ENCODE measurements at regions not wholly inside any gene's neighbourhood (a gene's known extent, or its start where the extent isn't known, plus 50 kb on each side); places are given as distances from the start of the nearest gene placed in this dataset.
"Not testable (repeated sequence)": the region's sequence is repeated elsewhere in the genome, so short reads cannot be mapped to it uniquely, and the experiment has no call there.

DNA sequence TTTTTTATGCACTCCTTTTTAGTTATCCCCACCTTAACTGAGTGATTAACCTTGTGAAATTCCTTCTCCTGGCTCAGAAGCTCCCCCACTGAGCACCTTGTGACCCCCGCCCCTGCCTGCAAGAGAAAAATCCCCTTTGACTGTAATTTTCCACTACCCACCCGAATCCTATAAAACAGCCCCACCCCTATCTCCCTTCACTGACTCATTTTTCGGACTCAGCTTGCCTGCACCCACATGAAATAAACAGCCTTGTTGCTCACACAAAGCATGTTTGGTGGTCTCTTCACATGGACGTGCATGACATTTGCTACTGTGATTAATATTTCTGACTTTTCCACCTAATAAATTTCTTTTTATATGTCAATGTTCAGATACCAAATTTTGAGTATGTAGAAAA lies 1322.8 kb downstream of the XPNPEP1 start:
- not testable (repeated sequence) for H3K36me3 ChIP-seq (ENCODE audit: insufficient read depth); DNase-seq (ENCODE audit: extremely low spot score); H3K27ac ChIP-seq (ENCODE audit: low read depth); H3K4me3 ChIP-seq (ENCODE audit: low read depth, low read length); H3K4me1 ChIP-seq (ENCODE audit: insufficient read depth)
- WGBS: 70% methylated on average over 4 of the region's 4 CpGs

DNA sequence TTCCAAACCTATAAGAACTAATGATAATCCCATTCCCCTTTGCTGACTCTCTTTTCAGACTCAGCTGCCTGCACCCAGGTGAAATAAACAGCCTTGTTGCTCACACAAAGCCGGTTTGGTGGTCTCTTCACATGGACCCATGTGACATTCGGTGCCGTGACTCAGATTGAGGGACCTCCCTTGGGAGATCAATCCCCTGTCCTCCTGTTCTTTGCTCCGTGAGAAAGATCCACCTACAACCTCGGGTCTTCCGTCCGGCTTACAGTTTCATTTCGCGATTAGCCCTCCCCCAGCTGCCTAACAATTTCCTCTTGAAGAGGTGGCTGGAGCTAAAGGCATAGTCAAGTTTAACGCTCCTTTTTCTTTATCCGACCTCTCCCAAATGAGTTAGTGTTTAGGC lies 1324.0 kb downstream of the XPNPEP1 start:
- not testable (repeated sequence) for DNase-seq (ENCODE audit: extremely low spot score); H3K36me3 ChIP-seq (ENCODE audit: insufficient read depth); H3K4me1 ChIP-seq (ENCODE audit: insufficient read depth); H3K4me3 ChIP-seq (ENCODE audit: low read depth, low read length); H3K27ac ChIP-seq (ENCODE audit: low read depth)
- WGBS: 64% methylated on average over 11 of the region's 11 CpGs

DNA sequence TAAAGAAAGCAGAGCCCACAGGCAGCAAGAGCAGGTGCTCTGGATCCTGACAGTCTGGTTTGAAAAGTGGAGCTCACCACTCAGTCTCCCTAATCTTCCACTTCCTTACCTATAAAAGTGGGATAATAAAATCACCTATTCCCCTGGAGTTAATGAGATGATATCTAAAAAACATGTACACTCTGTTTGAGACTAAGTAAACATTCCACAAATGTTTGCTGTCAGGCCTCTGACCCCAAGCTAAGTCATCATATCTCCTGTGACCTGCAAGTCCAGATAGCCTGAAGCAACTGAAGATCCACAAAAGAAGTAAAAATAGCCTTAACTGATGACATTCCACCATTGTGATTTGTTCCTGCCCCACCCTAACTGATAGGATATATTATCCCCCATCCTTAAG lies 1324.5 kb downstream of the XPNPEP1 start:
- no peak for DNase-seq (ENCODE audit: extremely low spot score)
- Histone ChIP-seq H3K4me3 (ENCODE audit: low read depth, low read length) (no peak overlapping the region), H3K4me1 (ENCODE audit: insufficient read depth) (no peaks in the 10 kb centered on the region), H3K36me3 (ENCODE audit: insufficient read depth) (no peaks in the 10 kb centered on the region), H3K27ac (ENCODE audit: low read depth) (no peak overlapping the region)

DNA sequence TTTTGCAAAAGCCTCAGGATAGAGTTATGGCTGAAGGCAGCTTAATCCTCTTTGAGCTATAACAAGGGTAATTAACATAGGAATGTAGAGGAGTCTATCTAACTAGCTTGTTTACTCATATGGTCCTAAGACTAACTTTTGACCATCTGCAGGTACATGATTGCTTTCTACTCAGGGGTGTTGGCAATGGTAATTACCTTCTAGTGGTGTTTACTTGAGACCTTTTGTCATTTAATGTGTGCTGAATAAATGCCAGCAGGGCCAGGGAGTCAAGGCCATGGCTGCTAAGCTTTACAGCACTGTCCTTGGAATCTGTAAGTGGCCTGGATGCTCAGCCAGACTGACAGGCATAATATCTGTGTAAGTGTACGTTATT lies 1325.0 kb downstream of the XPNPEP1 start:
- WGBS: 72% methylated on average over 1 of the region's 1 CpG
- Histone ChIP-seq H3K4me1 (ENCODE audit: insufficient read depth) (no peaks in the 10 kb centered on the region), H3K4me3 (ENCODE audit: low read depth, low read length) (no peak overlapping the region), H3K27ac (ENCODE audit: low read depth) (no peak overlapping the region), H3K36me3 (ENCODE audit: insufficient read depth) (no peaks in the 10 kb centered on the region)
- no peak for DNase-seq (ENCODE audit: extremely low spot score)

- H3K4me1 ChIP-seq (ENCODE audit: insufficient read depth): no peaks in the 10 kb centered on the region
- H3K36me3 ChIP-seq (ENCODE audit: insufficient read depth): no peaks in the 10 kb centered on the region
- no peak for DNase-seq (ENCODE audit: extremely low spot score)
- H3K27ac ChIP-seq (ENCODE audit: low read depth): no peak overlapping the region
- no peak overlapping the region for H3K4me3 ChIP-seq (ENCODE audit: low read depth, low read length)
- 72% methylated on average over 2 of the region's 2 CpGs for WGBS
Observed at GRCh38 chr10:108597657-108598319, 1325.5 kb downstream of the XPNPEP1 start.

DNA sequence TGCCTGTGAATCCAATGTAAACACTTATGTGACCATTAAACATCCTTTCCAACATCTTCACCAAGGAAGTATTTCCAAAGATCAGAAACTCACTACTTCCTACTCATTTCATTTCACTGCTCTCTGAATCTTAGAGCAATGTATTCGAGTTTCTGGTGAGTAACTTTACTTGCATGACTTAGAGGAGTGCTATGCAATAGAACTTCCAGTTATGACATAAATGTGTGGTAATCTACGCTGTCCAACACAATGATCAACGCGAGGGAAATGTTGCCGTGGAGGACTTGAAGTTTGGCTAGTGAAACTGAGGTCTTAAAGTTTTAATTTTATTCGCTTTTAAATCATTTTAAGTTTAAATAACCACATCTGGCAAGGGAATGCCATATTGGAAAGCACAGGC lies 1326.3 kb downstream of the XPNPEP1 start:
- Histone ChIP-seq H3K4me1 (ENCODE audit: insufficient read depth) (no peaks in the 10 kb centered on the region), H3K36me3 (ENCODE audit: insufficient read depth) (no peaks in the 10 kb centered on the region), H3K4me3 (ENCODE audit: low read depth, low read length) (no peak overlapping the region), H3K27ac (ENCODE audit: low read depth) (no peak overlapping the region)
- WGBS: 69% methylated on average over 6 of the region's 6 CpGs
- DNase-seq (ENCODE audit: extremely low spot score): no peak

- H3K36me3 ChIP-seq (ENCODE audit: insufficient read depth): no peaks in the 10 kb centered on the region
- no peak overlapping the region for H3K4me3 ChIP-seq (ENCODE audit: low read depth, low read length)
- 70% methylated on average over 1 of the region's 1 CpG for WGBS
- DNase-seq (ENCODE audit: extremely low spot score): no peak
- no peaks in the 10 kb centered on the region for H3K4me1 ChIP-seq (ENCODE audit: insufficient read depth)
- H3K27ac ChIP-seq (ENCODE audit: low read depth): no peak overlapping the region
Observed at GRCh38 chr10:108592956-108593355, 1330.4 kb downstream of the XPNPEP1 start.

- Histone ChIP-seq H3K4me3 (ENCODE audit: low read depth, low read length) (no peak overlapping the region), H3K27ac (ENCODE audit: low read depth) (no peak overlapping the region), H3K36me3 (ENCODE audit: insufficient read depth) (no peaks in the 10 kb centered on the region), H3K4me1 (ENCODE audit: insufficient read depth) (no peaks in the 10 kb centered on the region)
- DNase-seq (ENCODE audit: extremely low spot score): no peak
- WGBS: 91% methylated on average over 2 of the region's 2 CpGs
Observed at GRCh38 chr10:108591417-108591816, 1331.9 kb downstream of the XPNPEP1 start.

GRCh38 chr10:108586424-108586823 lies 1336.9 kb downstream of the XPNPEP1 start:
- H3K4me3 ChIP-seq (ENCODE audit: low read depth, low read length): no peak overlapping the region
- H3K36me3 ChIP-seq (ENCODE audit: insufficient read depth): no peaks in the 10 kb centered on the region
- H3K4me1 ChIP-seq (ENCODE audit: insufficient read depth): no peaks in the 10 kb centered on the region
- DNase-seq (ENCODE audit: extremely low spot score): no peak
- WGBS: 97% methylated on average over 3 of the region's 3 CpGs
- no peak overlapping the region for H3K27ac ChIP-seq (ENCODE audit: low read depth)

DNA sequence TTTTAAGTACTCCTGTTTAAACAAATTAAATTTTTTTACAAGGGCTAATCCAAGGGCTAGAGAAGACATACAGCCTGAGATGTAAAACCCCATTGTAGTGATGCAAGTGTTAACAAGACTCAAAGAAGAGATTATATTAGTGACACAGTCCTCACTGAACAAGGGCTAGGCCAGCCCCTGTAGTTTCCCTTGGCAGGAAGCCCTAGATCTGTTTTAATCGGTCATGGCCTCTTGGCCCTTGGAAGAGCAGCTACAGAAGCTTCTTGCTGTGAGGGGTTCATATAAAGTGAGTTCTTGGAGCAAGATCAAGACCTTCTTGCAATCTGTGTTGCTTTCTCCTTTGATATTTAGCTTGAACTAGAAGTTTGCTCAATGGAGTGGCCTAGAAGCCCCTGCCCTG lies 1339.4 kb downstream of the XPNPEP1 start:
- H3K27ac ChIP-seq (ENCODE audit: low read depth): no peak overlapping the region
- H3K4me1 ChIP-seq (ENCODE audit: insufficient read depth): no peaks in the 10 kb centered on the region
- H3K4me3 ChIP-seq (ENCODE audit: low read depth, low read length): no peak overlapping the region
- H3K36me3 ChIP-seq (ENCODE audit: insufficient read depth): no peaks in the 10 kb centered on the region
- WGBS: 25% methylated on average over 1 of the region's 1 CpG
- no peak for DNase-seq (ENCODE audit: extremely low spot score)

DNA sequence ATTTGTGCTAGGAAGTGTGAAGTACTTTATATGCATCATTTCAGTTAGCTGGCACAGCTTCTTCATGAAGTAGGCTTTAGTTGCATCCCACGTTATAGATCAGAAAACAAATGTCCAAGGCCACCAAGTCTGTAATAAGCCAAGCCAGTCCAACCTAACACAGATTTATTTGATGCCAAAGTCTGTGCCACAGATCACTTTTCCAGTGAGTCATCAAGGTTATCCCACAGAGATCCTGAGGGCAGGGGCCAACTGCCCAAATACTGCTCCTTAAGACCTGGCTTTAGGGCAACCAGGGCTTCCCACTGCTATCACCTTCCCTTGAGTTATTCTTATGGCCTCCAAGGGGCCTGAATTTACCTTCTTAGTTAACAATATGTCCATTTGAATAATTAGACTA lies 1340.4 kb downstream of the XPNPEP1 start:
- H3K36me3 ChIP-seq (ENCODE audit: insufficient read depth): no peaks in the 10 kb centered on the region
- H3K4me1 ChIP-seq (ENCODE audit: insufficient read depth): no peaks in the 10 kb centered on the region
- WGBS: 88% methylated on average over 1 of the region's 1 CpG

DNA sequence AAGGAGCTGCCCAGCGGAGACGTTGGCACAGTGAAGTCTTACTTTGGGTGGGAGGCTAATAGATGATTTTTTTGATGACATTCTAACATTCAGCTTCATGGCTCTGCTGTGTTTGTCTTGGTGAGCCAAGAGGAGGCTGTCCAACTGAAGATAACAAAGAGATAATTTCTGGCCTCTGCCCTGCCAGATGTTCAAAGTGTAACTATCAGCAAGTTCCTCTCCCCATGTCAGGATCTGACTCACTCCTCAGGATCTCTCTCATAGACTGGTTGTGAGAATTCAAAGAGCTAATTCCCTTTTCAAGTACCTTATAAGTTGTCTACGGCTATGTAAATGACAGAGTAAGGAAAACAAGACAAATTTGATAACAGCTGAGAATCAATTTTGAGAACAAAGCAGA lies 1340.9 kb downstream of the XPNPEP1 start:
- Histone ChIP-seq H3K36me3 (ENCODE audit: insufficient read depth) (no peaks in the 10 kb centered on the region), H3K4me3 (ENCODE audit: low read depth, low read length) (no peak overlapping the region), H3K27ac (ENCODE audit: low read depth) (no peak overlapping the region), H3K4me1 (ENCODE audit: insufficient read depth) (no peaks in the 10 kb centered on the region)
- 34% methylated on average over 3 of the region's 3 CpGs for WGBS
- no peak for DNase-seq (ENCODE audit: extremely low spot score)

More for the DNA sequence above, 1340.4 kb downstream of the XPNPEP1 start:
- Histone ChIP-seq H3K27ac (ENCODE audit: low read depth) (no peak overlapping the region), H3K4me3 (ENCODE audit: low read depth, low read length) (no peak overlapping the region)
- DNase-seq (ENCODE audit: extremely low spot score): no peak

DNA sequence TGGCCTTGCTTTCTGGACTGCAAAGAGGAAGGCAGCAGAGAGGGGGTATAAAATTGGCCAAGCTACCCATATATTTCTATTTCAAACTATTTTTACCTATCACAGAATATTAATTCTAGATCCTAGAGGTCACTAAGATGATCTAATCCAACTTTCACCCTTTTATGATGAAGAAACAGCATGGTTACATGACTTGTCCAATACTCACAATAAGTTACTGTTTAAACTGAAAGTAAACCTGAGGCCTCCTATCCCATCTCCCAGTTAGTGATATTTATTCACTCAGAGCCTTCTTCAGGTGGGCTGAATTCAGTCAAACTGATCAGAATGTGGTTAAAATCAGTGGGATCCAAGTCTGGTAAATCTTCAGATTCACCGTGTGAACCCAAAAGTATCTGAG lies 1345.1 kb downstream of the XPNPEP1 start:
- no peak for DNase-seq (ENCODE audit: extremely low spot score)
- H3K36me3 ChIP-seq (ENCODE audit: insufficient read depth): no peaks in the 10 kb centered on the region
- no peak overlapping the region for H3K4me3 ChIP-seq (ENCODE audit: low read depth, low read length)
- no peak overlapping the region for H3K27ac ChIP-seq (ENCODE audit: low read depth)
- no peaks in the 10 kb centered on the region for H3K4me1 ChIP-seq (ENCODE audit: insufficient read depth)
- WGBS: 97% methylated on average over 1 of the region's 1 CpG

- WGBS: 96% methylated on average over 1 of the region's 1 CpG
- no peak for DNase-seq (ENCODE audit: extremely low spot score)
Observed at GRCh38 chr10:108574233-108574632, 1349.1 kb downstream of the XPNPEP1 start.

DNA sequence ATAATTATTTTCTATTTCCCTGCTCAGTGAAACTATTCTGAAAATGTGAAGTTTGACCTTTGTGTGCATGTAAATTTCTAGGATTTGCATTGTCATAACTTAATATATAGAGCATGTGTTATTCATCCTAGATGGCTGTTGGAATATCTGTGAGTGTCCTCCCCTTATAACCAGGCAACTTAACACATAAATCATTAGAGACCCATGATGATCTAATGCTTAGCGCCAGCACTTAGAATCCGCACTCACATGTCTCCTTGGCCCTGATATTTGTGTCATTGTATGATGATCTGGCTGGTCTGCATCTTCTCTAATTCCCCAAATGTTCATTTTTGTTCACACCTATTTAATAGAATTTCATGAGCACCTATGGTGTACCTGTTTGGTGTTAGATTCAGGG lies 1354.5 kb downstream of the XPNPEP1 start:
- DNase-seq (ENCODE audit: extremely low spot score): no peak
- Histone ChIP-seq H3K27ac (ENCODE audit: low read depth) (no peak overlapping the region), H3K4me1 (ENCODE audit: insufficient read depth) (no peaks in the 10 kb centered on the region), H3K36me3 (ENCODE audit: insufficient read depth) (no peaks in the 10 kb centered on the region), H3K4me3 (ENCODE audit: low read depth, low read length) (no peak overlapping the region)
- WGBS: 79% methylated on average over 2 of the region's 2 CpGs

More at GRCh38 chr10:108574233-108574632, 1349.1 kb downstream of the XPNPEP1 start:
- Histone ChIP-seq H3K36me3 (ENCODE audit: insufficient read depth) (no peaks in the 10 kb centered on the region), H3K4me3 (ENCODE audit: low read depth, low read length) (no peak overlapping the region), H3K4me1 (ENCODE audit: insufficient read depth) (no peaks in the 10 kb centered on the region), H3K27ac (ENCODE audit: low read depth) (no peak overlapping the region)

All from urinary bladder (tissue), 3 donors.